ENCODE measurements at regions not wholly inside any gene's neighbourhood (a gene's known extent, or its start where the extent isn't known, plus 50 kb on each side); places are given as distances from the start of the nearest gene placed in this dataset.

GRCh38 chr10:64036321-64036930 lies 515.2 kb downstream of the REEP3 start:
- TF ChIP-seq SUZ12 (IDR thresholded peaks at IDR 0.05; ENCODE audit: extremely low read depth, insufficient read depth, insufficient read length): no peak
- no peak for TF ChIP-seq YY1 (IDR thresholded peaks at IDR 0.05; ENCODE audit: insufficient read depth, insufficient read length)
- no peak for TF ChIP-seq ZNF274 (IDR thresholded peaks at IDR 0.05; ENCODE audit: low read depth, low read length)

Data from NT2/D1 (cell line).